B cell (primary cell): ENCODE measurements at regions not wholly inside any gene's neighbourhood (a gene's known extent, or its start where the extent isn't known, plus 50 kb on each side); places are given as distances from the start of the nearest gene placed in this dataset.

Experiments
- EZH2 ChIP-seq: IDR thresholded peaks from 2 replicates; pipeline ENCODE4 v1.6.1; 2012; ENCODE audit warnings: borderline replicate concordance, low read depth, mild to moderate bottlenecking, moderate library complexity, low read length; ENCODE audit not compliant: insufficient read depth, poor library complexity, severe bottlenecking
- TF ChIP-seq, protein P1 (sequence below): fragments of 200-600 bp; IDR thresholded peaks from one replicate; pipeline ENCODE4 v1.8.0; 2022; ENCODE audit warnings: antibody characterized with exemption, mild to moderate bottlenecking

DNA sequence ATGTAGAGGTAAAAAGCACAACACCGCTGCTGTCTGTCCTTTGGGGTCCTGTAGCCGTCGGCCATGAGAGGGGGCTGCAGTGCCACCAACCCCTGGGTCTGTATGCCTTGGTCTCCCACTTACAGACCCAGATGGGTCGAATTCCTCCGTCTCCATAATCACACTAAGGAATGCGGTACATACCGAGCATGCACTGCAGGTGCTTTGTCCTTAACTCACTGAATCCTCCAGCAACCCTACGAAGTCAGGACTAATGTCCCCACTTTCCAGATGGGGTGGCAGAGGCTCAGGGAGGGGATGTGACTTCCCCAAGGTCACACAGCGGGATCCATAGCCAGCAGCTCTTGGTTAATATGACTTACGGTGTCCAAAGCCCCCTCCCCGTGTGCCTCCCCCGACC is 219.9 kb upstream of the CIBAR2 start:
- no peak for TF ChIP-seq EZH2
- TF ChIP-seq, protein P1, sequence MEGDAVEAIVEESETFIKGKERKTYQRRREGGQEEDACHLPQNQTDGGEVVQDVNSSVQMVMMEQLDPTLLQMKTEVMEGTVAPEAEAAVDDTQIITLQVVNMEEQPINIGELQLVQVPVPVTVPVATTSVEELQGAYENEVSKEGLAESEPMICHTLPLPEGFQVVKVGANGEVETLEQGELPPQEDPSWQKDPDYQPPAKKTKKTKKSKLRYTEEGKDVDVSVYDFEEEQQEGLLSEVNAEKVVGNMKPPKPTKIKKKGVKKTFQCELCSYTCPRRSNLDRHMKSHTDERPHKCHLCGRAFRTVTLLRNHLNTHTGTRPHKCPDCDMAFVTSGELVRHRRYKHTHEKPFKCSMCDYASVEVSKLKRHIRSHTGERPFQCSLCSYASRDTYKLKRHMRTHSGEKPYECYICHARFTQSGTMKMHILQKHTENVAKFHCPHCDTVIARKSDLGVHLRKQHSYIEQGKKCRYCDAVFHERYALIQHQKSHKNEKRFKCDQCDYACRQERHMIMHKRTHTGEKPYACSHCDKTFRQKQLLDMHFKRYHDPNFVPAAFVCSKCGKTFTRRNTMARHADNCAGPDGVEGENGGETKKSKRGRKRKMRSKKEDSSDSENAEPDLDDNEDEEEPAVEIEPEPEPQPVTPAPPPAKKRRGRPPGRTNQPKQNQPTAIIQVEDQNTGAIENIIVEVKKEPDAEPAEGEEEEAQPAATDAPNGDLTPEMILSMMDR: no peak
